Right atrium auricular region (tissue), 2 donors: ENCODE measurements at regions not wholly inside any gene's neighbourhood (a gene's known extent, or its start where the extent isn't known, plus 50 kb on each side); places are given as distances from the start of the nearest gene placed in this dataset.
"Not testable (repeated sequence)": the region's sequence is repeated elsewhere in the genome, so short reads cannot be mapped to it uniquely, and the experiment has no call there.

Experiments
- DNase-seq: peaks from one replicate; pipeline ENCODE4 v3.0.0-alpha.2; 2019; ENCODE audit warnings: low spot score
- H3K27ac ChIP-seq, 2 donors: fragments of 200-600 bp; sonication (generic); 1 replicate in 1 of 2; 2 replicates in 1 of 2; pipeline ENCODE4 v1.5.1; 2016 to 2019
- H3K27me3 ChIP-seq, 2 donors: fragments of 200-600 bp; sonication (generic); one replicate each; pipeline versions ENCODE4 v1.5.1 to v1.6.0; 2017 to 2019
- H3K36me3 ChIP-seq: fragments of 200-600 bp; sonication (generic); one replicate; pipeline ENCODE4 v1.5.1; 2016
- H3K4me1 ChIP-seq, 2 donors: fragments of 200-600 bp; sonication (generic); one replicate each; pipeline versions ENCODE4 v1.5.1 to v1.6.0; 2017 to 2019
- H3K4me3 ChIP-seq, 2 donors: fragments of 200-600 bp; sonication (generic); 1 replicate in 1 of 2; 2 replicates in 1 of 2; pipeline ENCODE4 v1.5.1; 2017 to 2019; ENCODE audit warnings: mild to moderate bottlenecking in 1 of 2, moderate library complexity in 1 of 2
- H3K9me3 ChIP-seq, 2 donors: fragments of 200-600 bp; sonication (generic); one replicate each; pipeline ENCODE4 v1.5.1; 2019
- TF ChIP-seq, protein P1 (sequence below), 2 donors: fragments of 200-600 bp; sonication (generic); IDR thresholded peaks; one replicate each; pipeline ENCODE4 v1.5.1; 2019; ENCODE audit warnings: antibody characterized with exemption in 2 of 2

DNA sequence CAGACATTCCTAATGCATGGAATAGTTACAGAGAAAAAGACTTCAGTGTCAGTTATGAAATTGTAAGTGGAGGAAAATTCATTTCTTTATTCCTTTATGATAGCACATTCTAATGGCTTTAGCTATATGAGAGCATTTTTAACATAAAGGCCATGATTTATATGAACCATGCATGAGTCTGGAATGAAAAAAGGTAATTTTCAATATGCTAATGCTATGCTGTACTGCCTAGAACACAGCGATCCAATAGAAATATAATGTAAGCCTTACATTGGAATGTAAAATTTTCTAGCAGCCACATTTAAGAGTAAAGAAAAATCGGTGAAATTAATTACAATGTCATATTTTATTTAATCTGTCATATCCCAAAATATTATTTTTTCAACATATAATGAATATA lies 932.0 kb downstream of the C4orf33 start:
- no peaks in the 10 kb centered on the region for H3K4me1 ChIP-seq
- DNase-seq: no peak
- peak overlapping the region in 1 of 2 donors; percentile 70 for H3K27ac ChIP-seq

DNA sequence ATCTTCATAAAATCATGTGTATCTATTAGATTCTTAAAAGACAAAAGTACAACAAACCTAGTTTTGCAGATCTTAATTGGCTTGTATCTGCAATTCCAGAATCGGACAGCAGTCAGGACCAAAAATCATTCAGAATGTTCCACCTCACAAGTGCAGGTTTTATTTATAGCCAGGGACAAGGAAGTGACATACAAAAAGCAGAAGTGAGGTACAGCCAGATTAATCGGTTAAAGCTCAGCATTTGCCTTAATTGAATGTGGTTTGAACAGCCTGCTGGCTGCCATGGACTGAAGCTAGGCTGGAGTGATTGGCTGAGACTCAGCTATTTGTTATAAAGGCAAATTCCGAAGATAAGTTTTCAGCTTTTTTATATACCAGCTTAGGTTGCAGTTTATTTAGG lies 932.6 kb downstream of the C4orf33 start:
- TF ChIP-seq, protein P1, sequence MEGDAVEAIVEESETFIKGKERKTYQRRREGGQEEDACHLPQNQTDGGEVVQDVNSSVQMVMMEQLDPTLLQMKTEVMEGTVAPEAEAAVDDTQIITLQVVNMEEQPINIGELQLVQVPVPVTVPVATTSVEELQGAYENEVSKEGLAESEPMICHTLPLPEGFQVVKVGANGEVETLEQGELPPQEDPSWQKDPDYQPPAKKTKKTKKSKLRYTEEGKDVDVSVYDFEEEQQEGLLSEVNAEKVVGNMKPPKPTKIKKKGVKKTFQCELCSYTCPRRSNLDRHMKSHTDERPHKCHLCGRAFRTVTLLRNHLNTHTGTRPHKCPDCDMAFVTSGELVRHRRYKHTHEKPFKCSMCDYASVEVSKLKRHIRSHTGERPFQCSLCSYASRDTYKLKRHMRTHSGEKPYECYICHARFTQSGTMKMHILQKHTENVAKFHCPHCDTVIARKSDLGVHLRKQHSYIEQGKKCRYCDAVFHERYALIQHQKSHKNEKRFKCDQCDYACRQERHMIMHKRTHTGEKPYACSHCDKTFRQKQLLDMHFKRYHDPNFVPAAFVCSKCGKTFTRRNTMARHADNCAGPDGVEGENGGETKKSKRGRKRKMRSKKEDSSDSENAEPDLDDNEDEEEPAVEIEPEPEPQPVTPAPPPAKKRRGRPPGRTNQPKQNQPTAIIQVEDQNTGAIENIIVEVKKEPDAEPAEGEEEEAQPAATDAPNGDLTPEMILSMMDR (IDR thresholded peaks at IDR 0.05): no peak
- peak overlapping the region in 1 of 2 donors; percentile 70 for H3K27ac ChIP-seq
- no peaks in the 10 kb centered on the region for H3K36me3 ChIP-seq
- H3K4me3 ChIP-seq: no peak overlapping the region
- no peaks in the 10 kb centered on the region for H3K27me3 ChIP-seq
- no peak for DNase-seq
- H3K9me3 ChIP-seq: no peaks in the 10 kb centered on the region
- no peaks in the 10 kb centered on the region for H3K4me1 ChIP-seq

More for the DNA sequence above, 932.0 kb downstream of the C4orf33 start:
- Histone ChIP-seq H3K9me3 (no peaks in the 10 kb centered on the region), H3K36me3 (no peaks in the 10 kb centered on the region), H3K27me3 (no peaks in the 10 kb centered on the region), H3K4me3 (no peak overlapping the region)
- TF ChIP-seq, protein P1 (IDR thresholded peaks at IDR 0.05): no peak

DNA sequence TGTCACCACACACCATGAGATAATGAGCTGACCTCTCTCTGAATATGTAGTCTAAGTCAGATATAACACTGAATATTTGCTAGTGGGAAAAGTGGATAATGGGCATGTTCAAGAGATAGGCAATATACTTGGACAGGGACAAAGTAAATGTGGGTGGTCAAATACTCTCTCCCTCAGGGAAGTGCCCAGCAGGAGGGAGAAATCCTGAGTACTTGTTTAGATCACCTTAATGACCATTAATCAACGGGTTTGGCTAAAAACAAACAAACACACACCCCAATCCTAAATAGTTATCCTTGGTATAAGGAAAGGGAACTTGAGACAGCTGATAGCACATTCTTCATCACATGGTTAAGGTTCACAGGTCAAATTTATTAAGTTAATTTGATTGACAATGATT lies 933.5 kb downstream of the C4orf33 start:
- Histone ChIP-seq H3K27me3 (no peaks in the 10 kb centered on the region), H3K9me3 (no peaks in the 10 kb centered on the region), H3K27ac (peak overlapping the region in 1 of 2 donors; percentile 70), H3K36me3 (no peaks in the 10 kb centered on the region), H3K4me3 (no peak overlapping the region), H3K4me1 (no peaks in the 10 kb centered on the region)
- DNase-seq: no peak
- TF ChIP-seq, protein P1 (IDR thresholded peaks at IDR 0.05): no peak

DNA sequence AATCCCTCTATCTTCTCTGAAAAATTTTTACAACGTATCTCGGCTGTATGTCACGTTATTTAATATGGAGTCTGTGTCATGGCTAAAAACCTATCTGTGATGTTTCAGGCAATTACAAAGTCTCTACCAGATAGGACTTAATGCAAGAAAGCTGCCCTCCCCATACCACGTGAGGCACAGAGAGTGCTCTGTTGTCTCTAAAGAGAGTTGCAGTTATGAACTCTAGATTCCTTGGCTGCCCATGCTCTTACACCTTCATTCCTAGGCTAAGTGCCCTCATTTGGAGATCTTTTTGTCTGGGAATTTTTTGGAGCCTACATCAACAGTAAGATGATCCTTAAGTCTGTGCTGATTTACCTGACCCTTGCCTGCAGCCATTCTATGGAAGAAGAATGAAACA lies 935.9 kb downstream of the C4orf33 start:
- Histone ChIP-seq H3K4me1 (no peaks in the 10 kb centered on the region), H3K9me3 (no peaks in the 10 kb centered on the region), H3K36me3 (no peaks in the 10 kb centered on the region), H3K27ac (no peak overlapping the region), H3K4me3 (no peak overlapping the region), H3K27me3 (no peaks in the 10 kb centered on the region)
- TF ChIP-seq, protein P1 (IDR thresholded peaks at IDR 0.05): no peak
- DNase-seq: no peak

DNA sequence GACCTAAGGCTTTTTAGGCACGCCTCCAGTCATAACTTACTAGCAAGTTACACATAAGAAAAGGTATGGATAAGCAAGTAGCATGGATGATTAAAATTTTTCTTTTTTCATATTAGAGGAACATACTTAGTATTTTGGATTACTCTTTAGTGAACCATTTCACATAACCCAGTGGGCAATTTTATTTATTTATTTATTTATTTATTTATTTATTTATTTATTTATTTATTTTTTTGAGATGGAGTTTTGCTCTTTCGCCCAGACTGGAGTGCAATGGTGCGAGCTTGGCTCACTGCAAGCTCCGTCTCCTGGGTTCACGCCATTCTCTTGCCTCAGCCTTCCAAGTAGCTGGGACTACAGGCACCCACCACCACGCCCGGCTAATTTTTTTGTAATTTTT lies 937.7 kb downstream of the C4orf33 start:
- H3K27me3 ChIP-seq, H3K36me3 ChIP-seq, H3K9me3 ChIP-seq, H3K27ac ChIP-seq, H3K4me1 ChIP-seq, DNase-seq, H3K4me3 ChIP-seq: not testable (repeated sequence)

DNA sequence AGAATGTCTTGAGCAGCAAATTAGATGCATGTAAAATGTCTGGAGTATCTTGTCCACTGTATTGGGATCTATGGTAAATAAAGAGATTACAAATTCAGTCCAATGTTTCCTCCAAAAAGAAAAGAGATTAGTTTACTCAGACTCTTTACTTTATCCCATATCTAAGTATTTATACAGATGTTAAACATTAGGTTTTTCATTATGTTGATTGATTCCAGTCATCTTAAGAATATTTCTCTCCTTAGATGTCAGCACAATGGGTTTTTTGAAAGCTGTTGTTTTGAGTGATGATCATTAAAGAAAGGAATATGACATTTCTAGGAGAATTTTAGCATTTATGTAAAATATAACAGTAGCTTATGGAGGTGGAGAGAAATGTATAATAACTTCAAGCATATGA lies 938.9 kb downstream of the C4orf33 start:
- Histone ChIP-seq H3K4me1 (no peaks in the 10 kb centered on the region), H3K4me3 (no peak overlapping the region), H3K27me3 (no peaks in the 10 kb centered on the region), H3K27ac (no peak overlapping the region), H3K9me3 (no peaks in the 10 kb centered on the region), H3K36me3 (no peaks in the 10 kb centered on the region)
- no peak for DNase-seq
- TF ChIP-seq, protein P1 (IDR thresholded peaks at IDR 0.05): no peak
